Brain microvascular endothelial cell (primary cell): ENCODE measurements at regions not wholly inside any gene's neighbourhood (a gene's known extent, or its start where the extent isn't known, plus 50 kb on each side); places are given as distances from the start of the nearest gene placed in this dataset.
"Not testable (repeated sequence)": the region's sequence is repeated elsewhere in the genome, so short reads cannot be mapped to it uniquely, and the experiment has no call there.

Experiments
- DNase-seq: peaks from one replicate; pipeline ENCODE4 v3.0.0-alpha.2; 2020
- H3K27ac ChIP-seq: fragments of 250-450 bp; sonication (Bioruptor Pico); 2 replicates; pipeline ENCODE4 v1.5.1; 2020; ENCODE audit warnings: mild to moderate bottlenecking, moderate library complexity
- H3K27me3 ChIP-seq: fragments of 250-450 bp; sonication (Bioruptor Pico); replicated peaks from 2 replicates; pipeline ENCODE4 v1.5.1; 2020; ENCODE audit warnings: mild to moderate bottlenecking
- H3K36me3 ChIP-seq: fragments of 250-450 bp; sonication (Bioruptor Pico); replicated peaks from 2 replicates; pipeline ENCODE4 v1.5.1; 2020; ENCODE audit warnings: mild to moderate bottlenecking
- H3K4me3 ChIP-seq: 2 replicates; pipeline ENCODE4 v1.5.1; 2011; ENCODE audit warnings: low read depth, mild to moderate bottlenecking, control low read depth, low read length, moderate library complexity
- in situ Hi-C: cut with HindIII; loops from 2 replicates; pipeline ENCODE4 v1.10.0; 2017; ENCODE audit warnings: low sequenced_read_pairs, low pct_ligation_motif_present
- TF ChIP-seq, protein P1 (sequence below): IDR thresholded peaks from 2 replicates; pipeline ENCODE4 v1.5.1; 2011; ENCODE audit warnings: low read depth, mild to moderate bottlenecking, moderate library complexity, low read length, control low read depth, inconsistent platforms; ENCODE audit errors: missing control alignments

DNA sequence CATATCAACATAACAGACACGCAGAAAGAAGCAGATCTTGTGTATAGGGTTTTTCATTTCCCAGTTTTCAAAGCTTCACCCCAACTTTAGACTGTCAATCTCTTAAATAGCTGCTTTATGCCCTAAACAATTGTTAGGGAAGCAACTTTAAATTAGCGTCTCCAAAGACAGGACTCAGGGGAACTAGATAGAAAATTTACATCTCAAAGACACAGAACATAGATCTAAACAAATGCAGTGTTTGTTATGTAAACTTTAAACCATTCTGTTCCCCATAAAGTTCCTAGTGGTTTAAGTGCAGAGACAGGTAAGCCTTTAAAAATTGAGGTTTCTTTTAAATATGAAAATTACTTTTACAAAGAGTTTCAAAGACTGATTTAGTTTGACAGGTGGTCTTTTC, 379.2 kb upstream of the GHITM start:
- TF ChIP-seq, protein P1, sequence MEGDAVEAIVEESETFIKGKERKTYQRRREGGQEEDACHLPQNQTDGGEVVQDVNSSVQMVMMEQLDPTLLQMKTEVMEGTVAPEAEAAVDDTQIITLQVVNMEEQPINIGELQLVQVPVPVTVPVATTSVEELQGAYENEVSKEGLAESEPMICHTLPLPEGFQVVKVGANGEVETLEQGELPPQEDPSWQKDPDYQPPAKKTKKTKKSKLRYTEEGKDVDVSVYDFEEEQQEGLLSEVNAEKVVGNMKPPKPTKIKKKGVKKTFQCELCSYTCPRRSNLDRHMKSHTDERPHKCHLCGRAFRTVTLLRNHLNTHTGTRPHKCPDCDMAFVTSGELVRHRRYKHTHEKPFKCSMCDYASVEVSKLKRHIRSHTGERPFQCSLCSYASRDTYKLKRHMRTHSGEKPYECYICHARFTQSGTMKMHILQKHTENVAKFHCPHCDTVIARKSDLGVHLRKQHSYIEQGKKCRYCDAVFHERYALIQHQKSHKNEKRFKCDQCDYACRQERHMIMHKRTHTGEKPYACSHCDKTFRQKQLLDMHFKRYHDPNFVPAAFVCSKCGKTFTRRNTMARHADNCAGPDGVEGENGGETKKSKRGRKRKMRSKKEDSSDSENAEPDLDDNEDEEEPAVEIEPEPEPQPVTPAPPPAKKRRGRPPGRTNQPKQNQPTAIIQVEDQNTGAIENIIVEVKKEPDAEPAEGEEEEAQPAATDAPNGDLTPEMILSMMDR: no peak
- H3K27ac ChIP-seq: no peak overlapping the region
- no peaks in the 10 kb centered on the region for H3K36me3 ChIP-seq
- H3K27me3 ChIP-seq: no peaks in the 10 kb centered on the region
- DNase-seq: no peak
- in situ Hi-C loops: no loop called here
- no peak overlapping the region for H3K4me3 ChIP-seq

DNA sequence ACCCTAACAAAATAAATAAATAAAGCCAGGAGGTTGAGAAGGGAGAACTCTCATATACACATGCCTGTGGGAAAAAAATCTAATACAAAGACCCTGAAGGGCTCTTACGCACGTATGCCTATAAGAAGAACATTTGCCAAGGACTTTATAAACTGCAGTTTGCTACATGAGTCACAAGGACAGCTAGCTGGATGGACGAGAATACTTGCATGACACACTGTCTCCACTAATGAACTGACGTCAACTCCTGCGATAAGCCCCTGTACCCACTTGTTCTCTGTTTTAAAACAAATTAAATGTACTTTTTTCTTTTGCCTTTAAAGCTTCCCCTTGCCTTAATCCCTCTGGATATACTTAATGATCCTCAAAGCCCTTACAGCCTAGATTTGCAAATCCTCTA, 374.6 kb upstream of the GHITM start:
- Histone ChIP-seq H3K36me3 (no peaks in the 10 kb centered on the region), H3K27ac (no peak overlapping the region), H3K4me3 (no peak overlapping the region), H3K27me3 (no peaks in the 10 kb centered on the region)
- in situ Hi-C loops: no loop called here
- TF ChIP-seq, protein P1: no peak
- no peak for DNase-seq

DNA sequence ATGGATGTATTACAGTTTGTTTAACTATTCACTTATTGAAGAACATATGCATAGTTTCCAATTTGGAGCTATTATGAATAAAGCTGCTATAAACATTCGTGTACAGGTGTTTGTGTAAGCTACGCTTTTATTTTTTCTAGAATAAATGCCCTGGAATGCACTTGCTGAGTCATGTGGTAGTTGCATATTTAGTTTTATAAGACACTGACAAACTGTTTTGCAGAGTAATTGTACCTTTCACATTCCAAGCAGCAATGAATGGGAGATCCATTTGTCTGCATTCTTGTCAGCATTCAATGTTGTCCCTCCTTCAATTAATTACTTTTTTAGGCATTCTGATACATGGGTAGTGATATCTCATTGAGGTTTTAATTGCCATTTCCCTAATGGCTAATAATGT, 373.6 kb upstream of the GHITM start:
- no peak for DNase-seq
- Histone ChIP-seq H3K36me3 (no peaks in the 10 kb centered on the region), H3K27me3 (no peaks in the 10 kb centered on the region), H3K4me3 (no peak overlapping the region), H3K27ac (no peak overlapping the region)
- TF ChIP-seq, protein P1: no peak
- in situ Hi-C loops: no loop called here

DNA sequence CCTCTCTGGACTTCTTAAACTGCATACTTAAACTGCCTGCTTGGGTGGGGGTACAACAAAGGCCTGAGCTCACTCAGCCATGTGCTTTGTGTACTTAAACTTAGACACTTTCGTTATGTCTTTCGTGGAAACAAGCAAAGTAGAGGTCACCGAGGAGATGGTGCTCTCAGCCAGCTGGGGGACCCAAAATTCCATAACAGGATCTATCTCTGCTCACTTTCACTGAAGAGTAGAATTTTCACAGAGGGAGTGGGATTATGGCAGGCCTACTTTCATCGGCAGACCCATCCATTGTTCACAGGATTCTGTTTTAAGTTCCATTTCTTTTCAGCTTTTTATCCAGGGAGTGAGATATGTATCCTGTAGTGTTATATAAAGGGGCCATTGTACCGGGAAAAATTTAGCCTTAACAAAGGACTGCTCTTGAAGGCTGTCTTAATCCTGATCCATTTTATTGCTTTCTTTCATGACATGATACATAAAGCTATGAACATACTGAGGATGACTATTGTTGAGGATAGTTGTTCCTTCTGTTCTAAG, 370.0 kb upstream of the GHITM start:
- Histone ChIP-seq H3K27me3 (no peaks in the 10 kb centered on the region), H3K27ac (no peak overlapping the region), H3K36me3 (no peaks in the 10 kb centered on the region), H3K4me3 (no peak overlapping the region)
- in situ Hi-C loops: no loop called here
- TF ChIP-seq, protein P1: no peak
- DNase-seq: no peak

DNA sequence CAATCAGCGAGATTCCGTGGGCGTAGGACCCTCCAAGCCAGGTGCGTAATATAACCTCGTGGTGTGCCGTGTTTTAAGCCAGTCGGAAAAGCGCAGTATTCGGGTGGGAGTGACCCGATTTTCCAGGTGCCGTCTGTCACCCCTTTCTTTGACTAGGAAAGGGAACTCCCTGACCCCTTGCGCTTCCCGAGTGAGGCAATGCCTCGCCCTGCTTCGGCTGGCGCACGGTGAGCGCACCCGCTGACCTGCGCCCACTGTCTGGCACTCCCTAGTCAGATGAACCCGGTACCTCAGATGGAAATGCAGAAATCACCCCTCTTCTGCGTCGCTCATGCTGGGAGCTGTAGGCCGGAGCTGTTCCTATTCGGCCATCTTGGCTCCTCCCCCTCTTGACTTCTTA, 352.6 kb upstream of the GHITM start:
- H3K27ac ChIP-seq, H3K27me3 ChIP-seq, in situ Hi-C loops, DNase-seq, H3K36me3 ChIP-seq, H3K4me3 ChIP-seq: not testable (repeated sequence)

DNA sequence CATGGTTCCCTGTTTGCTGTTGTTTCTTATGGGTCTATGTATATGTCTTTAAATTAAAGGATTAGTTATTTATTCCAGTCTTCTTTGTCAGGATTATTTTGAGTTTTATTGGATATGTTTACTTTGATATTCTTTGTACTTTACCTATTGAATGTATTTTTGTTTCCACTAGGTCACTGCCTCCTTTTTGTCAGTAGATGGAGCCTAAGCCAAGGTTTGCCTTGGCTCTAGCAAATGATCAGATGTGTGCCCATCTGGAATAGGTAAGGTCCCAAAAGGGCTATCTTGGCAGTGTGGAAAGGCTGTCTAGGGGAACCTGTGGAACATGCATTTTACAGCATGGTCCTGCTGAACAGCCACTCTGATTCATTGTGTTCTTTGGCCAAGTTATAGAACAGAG, 337.3 kb upstream of the GHITM start:
- in situ Hi-C loops: no loop called here
- H3K36me3 ChIP-seq: no peaks in the 10 kb centered on the region
- TF ChIP-seq, protein P1: no peak
- DNase-seq: no peak
- H3K27ac ChIP-seq: no peak overlapping the region
- H3K27me3 ChIP-seq: no peaks in the 10 kb centered on the region
- no peak overlapping the region for H3K4me3 ChIP-seq
